ENCODE measurements at regions not wholly inside any gene's neighbourhood (a gene's known extent, or its start where the extent isn't known, plus 50 kb on each side); places are given as distances from the start of the nearest gene placed in this dataset.

DNA sequence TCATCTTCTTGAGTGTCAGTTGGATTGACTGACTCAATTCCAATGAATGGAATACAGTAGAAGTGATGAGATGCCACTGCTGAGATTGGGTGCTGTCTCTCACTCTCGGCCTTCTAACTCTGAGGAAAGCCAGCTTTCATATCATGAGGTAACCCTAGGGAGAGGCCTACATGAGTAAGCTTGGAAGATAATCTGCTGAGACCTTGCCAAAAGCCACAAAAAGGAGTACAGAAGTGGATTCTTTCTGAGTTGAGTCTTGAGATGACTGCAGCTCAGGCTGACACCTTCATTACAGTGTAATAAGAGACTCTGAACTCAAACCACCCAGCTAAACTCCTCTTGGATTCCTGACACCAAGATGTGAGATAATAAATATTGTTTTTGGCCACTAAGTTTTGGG, 537.4 kb upstream of the MAGEB18 start:
- DNase-seq (ENCODE audit: low spot score), result no peak
- in situ Hi-C loops (cut with HindIII; ENCODE audit: low sequenced_read_pairs), result no loop called here

DNA sequence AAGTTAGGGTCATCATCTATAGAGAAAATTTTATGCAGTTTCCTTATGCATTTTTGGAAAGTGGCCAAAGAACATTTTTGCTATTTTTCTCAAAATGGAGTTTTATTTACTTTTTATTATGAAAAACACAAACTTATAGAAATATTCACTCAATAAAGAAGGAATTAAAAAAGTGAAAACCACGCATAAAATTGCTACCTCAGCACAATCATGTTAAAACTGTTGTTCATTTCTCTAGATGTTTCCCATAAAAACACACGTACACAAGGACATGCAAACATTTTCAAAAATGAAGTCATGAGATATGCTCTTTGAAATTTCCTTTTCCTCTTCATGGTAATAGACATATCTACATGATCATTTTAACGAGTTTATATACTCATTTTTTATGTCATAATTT, 536.8 kb upstream of the MAGEB18 start:
- in situ Hi-C loops (cut with HindIII; ENCODE audit: low sequenced_read_pairs), result no loop called here
- no peak for DNase-seq (ENCODE audit: low spot score)

DNA sequence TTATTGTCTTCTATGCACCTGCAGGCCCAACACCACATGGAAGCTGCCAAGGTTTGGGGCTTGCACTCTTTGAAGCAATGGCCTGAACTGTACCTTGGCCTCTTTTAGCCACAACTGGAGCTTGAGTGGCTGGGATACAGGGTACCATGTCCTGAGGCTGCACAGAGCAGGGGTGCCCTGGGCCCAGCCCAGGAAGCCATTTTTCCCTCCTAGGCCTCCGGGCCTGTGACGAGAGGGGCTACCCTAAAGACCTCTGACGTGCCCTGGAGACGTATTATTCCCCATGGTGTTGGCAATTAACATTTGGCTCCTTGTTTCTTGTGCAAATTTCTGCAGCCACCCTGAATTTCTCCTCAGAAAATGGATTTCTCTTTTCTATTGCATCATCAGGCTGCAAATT, 519.9 kb upstream of the MAGEB18 start:
- no peak for DNase-seq (ENCODE audit: low spot score)
- in situ Hi-C loops (cut with HindIII; ENCODE audit: low sequenced_read_pairs), result no loop called here

DNA sequence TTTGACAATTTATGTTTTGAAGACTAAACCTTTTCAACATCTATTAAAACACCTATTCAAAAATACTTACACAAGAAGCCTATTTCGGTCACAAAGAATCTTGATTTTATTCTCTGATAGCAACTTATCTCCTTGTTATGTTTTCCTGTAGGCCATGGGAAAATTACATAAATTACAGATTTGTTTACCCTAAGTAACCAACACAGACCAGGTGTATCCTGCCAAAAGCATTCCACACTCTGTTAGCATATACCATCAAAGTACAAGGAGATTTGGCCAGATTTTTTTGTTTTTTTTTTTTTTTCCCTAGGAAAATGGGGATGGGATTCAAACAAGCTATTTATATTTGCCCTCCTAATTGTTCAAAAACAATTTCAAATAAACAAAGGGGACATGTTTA, 497.9 kb upstream of the MAGEB18 start:
- in situ Hi-C loops (cut with HindIII; ENCODE audit: low sequenced_read_pairs), result no loop called here
- DNase-seq (ENCODE audit: low spot score), result no peak

GRCh38 chrX:25646156-25646555, 492.0 kb upstream of the MAGEB18 start:
- DNase-seq (ENCODE audit: low spot score), result no peak
- in situ Hi-C loops (cut with HindIII; ENCODE audit: low sequenced_read_pairs), result no loop called here

DNA sequence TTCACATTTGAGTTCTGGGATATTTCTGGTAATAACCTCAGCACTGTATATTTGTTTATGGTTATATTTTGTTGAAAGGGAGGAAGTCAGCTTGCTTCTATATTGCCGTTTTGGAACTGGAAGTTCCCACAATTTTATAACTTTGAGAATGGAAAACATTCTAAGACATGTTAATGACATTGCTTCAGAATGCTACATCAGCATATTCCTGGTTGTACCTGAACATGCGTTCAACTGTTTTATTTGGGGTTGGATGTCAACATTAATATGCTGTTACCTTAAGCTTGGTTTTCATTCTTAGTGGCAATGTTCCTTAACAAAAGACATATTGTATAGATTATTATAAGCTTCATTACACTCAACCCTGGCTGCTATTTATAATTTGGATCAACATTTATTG, 489.4 kb upstream of the MAGEB18 start:
- DNase-seq (ENCODE audit: low spot score), result no peak
- in situ Hi-C loops (cut with HindIII; ENCODE audit: low sequenced_read_pairs), result no loop called here

DNA sequence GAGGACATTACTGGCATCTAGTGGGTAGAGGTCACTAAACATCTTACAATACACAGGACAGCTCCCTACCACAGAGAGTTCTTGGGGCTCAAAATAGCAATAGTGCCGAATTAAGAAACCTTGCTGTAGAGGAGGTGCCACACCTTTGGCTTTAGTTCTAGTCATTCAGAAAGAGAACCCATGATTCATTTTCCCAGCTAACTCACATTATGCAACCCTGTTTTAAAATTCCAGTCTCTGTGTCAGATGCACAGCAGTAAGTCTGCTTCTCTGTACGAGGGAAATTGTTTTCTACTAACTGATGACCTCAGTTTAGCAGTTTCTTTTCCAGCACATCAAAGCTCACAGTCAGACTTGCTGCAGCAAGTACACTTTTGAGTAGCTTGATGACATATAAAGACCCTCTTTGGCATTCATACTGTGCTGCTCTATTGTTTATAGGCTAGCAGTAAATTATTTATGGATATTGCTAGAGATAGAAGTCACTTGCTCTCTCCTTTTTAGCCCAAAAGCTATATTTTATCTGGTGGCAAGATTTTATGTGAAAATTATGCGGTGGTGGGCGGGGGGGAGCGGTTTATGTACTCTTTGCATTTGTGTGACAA, 487.8 kb upstream of the MAGEB18 start:
- DNase-seq (ENCODE audit: low spot score), result no peak
- in situ Hi-C loops (cut with HindIII; ENCODE audit: low sequenced_read_pairs), result no loop called here

GRCh38 chrX:25659317-25659716, 478.8 kb upstream of the MAGEB18 start:
- in situ Hi-C loops (cut with HindIII; ENCODE audit: low sequenced_read_pairs), result no loop called here
- no peak for DNase-seq (ENCODE audit: low spot score)

GRCh38 chrX:25663701-25664100, 474.4 kb upstream of the MAGEB18 start:
- in situ Hi-C loops (cut with HindIII; ENCODE audit: low sequenced_read_pairs), result no loop called here

GRCh38 chrX:25665431-25665830, 472.7 kb upstream of the MAGEB18 start:
- no peak for DNase-seq (ENCODE audit: low spot score)
- in situ Hi-C loops (cut with HindIII; ENCODE audit: low sequenced_read_pairs), result no loop called here

More at GRCh38 chrX:25663701-25664100, 474.4 kb upstream of the MAGEB18 start:
- no peak for DNase-seq (ENCODE audit: low spot score)

DNA sequence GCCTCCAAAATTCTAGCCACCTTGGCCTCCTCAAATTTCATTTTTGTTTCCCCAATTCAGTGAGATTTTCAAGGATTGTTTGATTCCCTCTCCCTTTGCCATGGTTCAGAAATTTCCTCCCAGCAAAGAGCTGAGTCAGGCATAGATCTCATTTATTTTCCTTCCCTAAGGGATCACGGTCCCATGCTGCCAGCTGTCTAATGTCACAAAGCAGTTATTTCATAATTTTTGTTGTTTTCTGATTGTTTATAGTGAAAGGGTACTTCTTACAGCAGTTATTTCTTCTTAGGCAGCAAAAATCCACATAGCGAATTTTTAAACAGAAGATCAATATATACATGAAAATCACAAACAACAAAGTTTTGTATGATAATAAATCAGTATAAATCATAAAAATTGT, 470.5 kb upstream of the MAGEB18 start:
- in situ Hi-C loops (cut with HindIII; ENCODE audit: low sequenced_read_pairs), result no loop called here
- no peak for DNase-seq (ENCODE audit: low spot score)

DNA sequence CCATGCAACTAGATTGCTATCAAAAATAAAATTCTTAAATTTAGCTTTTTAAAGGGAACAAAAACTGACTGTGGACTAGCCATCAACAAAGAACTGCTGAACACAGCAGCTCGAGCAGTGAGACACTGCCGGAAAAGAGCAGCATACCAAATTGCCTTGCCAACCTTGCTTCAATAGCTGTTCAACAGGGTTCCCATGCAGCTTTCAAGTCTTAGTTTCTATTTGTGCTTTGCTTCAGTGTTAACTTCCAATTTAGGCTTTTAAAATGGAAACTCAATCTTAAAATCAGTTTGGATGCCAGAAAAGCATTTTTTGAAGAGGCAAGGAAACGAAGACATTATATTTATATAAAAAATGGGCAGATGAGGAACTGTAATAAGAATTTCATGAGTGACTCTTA, 463.4 kb upstream of the MAGEB18 start:
- in situ Hi-C loops (cut with HindIII; ENCODE audit: low sequenced_read_pairs), result no loop called here

DNA sequence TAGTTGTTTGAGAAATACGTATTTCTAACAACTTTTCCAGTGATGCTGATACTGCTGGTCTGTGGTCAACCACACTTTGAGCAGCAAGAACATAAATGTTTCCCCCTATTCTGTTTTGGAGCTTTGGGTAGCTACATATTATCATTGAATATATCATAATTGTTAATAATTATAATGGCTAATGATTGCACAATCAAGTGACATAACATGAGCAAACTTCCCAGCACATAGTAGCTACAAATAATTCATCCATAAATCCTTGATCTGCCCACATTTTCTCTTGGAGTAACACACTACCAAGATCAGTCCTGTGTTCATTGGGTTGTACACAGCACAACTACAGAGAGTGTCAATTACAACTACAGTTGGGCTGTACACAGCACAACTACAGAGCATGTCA, 436.3 kb upstream of the MAGEB18 start:
- in situ Hi-C loops (cut with HindIII; ENCODE audit: low sequenced_read_pairs), result no loop called here
- no peak for DNase-seq (ENCODE audit: low spot score)

More for the DNA sequence above, 463.4 kb upstream of the MAGEB18 start:
- DNase-seq (ENCODE audit: low spot score), result peak; percentile 0

- no peak for DNase-seq (ENCODE audit: low spot score)
- in situ Hi-C loops (cut with HindIII; ENCODE audit: low sequenced_read_pairs), result no loop called here
These were observed 421.0 kb upstream of the MAGEB18 start for GRCh38 chrX:25717122-25717521.

DNA sequence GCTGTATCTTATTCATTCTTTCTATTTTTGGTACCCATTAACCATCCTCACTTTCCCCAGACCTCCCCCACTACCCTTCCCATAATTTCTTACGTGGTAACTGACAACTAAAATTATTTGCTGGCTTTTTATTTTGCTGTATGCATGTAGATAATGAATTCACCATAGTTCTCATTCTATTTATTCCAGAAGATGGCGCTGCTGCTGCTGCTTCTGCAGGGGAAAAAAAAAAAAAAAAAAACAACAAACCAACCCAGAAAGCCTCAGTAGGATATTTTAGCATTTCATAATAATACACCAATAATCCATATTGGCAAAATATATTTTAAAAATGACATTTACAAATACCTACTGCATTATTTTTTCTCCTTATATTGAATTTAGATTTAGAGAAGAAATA, 416.6 kb upstream of the MAGEB18 start:
- in situ Hi-C loops (cut with HindIII; ENCODE audit: low sequenced_read_pairs), result no loop called here
- peak; percentile 1 for DNase-seq (ENCODE audit: low spot score)

- in situ Hi-C loops (cut with HindIII; ENCODE audit: low sequenced_read_pairs), result no loop called here
- DNase-seq (ENCODE audit: low spot score), result no peak
These were observed 411.6 kb upstream of the MAGEB18 start for GRCh38 chrX:25726539-25726938.

DNA sequence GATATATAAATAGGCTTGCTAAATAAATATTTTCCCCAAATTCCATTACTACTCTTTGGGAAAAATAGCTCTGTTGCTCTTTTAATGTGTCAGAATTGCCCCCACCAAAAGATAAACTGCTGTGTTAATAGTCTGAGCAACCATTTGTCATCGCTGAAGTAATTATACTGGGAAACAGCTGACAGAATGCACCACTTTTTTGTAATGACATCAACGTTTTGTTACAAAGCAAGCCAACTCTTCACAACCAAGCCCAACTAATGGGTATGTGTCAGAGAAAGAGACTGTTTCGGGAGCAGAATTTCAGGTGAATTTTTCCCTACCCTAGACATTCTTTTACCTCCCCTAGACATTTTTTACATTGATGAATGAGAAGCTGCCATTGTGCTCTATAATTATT, 405.0 kb upstream of the MAGEB18 start:
- in situ Hi-C loops (cut with HindIII; ENCODE audit: low sequenced_read_pairs), result no loop called here
- DNase-seq (ENCODE audit: low spot score), result no peak

DNA sequence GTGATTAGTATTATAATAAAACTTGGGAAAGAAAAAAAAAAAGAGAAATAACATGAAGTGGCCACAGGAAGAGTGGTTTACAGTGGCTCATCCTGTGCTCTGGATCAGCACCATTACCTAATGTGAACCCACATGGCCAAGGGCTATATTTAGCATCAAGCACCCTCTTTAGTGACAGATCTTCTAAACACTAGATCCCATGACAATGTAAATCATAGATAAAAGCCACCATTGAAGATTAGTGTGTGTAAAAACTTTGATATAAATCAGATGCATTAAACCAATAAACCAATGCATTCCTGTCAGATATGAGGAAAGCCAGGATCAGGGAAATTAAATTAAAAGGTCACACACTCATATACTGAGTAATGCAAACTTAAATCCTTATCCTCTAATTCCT, 400.6 kb upstream of the MAGEB18 start:
- DNase-seq (ENCODE audit: low spot score), result no peak
- in situ Hi-C loops (cut with HindIII; ENCODE audit: low sequenced_read_pairs), result no loop called here

DNA sequence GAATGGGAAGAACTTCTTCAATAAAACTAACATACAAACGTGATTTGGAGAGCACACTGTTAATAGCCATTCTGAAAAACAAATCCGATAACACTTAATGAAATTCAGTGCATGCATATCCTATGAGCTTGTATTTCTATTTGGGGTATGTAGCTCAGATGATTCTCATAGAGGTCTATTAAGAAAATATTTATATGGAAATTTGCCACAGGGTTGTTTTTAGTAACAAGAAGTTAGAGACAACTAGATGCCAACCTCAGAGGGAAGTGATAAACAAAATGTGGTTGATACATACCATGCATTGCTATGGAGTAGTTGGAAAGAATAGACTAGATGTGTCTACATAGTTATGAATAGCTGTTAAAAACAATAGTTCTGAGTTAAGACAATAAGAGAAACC, 395.8 kb upstream of the MAGEB18 start:
- in situ Hi-C loops (cut with HindIII; ENCODE audit: low sequenced_read_pairs), result no loop called here

DNA sequence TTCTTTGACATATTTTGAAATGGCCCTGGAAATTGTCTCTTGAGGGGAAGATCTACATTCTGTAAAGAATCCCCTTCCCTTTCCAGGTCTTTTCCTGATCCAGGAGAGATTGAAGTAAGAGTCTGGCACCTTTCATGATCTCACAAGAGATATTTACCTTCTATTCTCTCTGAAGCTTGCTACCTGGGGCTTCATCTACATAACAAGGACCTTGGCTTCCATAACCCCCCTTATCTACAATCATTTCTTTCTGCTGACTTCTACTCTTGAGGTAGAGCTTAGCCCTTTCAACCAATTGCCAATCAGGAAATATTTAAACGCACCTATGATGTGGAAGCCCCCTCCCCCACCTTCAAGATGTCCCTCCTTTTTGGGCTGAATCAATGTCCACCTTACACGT, 383.7 kb upstream of the MAGEB18 start:
- in situ Hi-C loops (cut with HindIII; ENCODE audit: low sequenced_read_pairs), result no loop called here
- DNase-seq (ENCODE audit: low spot score), result no peak

More for the DNA sequence above, 395.8 kb upstream of the MAGEB18 start:
- no peak for DNase-seq (ENCODE audit: low spot score)

- in situ Hi-C loops (cut with HindIII; ENCODE audit: low sequenced_read_pairs), result no loop called here
- no peak for DNase-seq (ENCODE audit: low spot score)
These were observed 382.9 kb upstream of the MAGEB18 start for GRCh38 chrX:25755194-25755593.

DNA sequence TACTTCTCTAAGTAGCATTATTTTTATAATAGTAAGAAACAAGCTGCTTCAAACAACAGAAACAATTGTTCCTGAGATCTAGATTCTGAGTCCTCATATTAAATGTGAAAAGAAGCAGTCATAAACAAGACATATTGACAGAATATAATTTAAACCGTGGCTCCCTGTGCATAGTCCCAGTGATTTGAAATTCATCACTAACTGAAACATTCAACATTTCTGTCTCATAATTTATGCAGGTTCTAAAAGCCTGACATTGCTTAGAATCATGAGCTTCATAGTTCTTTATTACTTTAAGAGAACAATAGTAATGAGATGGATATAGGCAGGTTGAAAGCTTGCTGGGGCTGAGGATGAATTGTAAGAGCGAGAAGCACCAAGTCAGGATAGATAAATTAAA, 375.5 kb upstream of the MAGEB18 start:
- DNase-seq (ENCODE audit: low spot score), result no peak
- in situ Hi-C loops (cut with HindIII; ENCODE audit: low sequenced_read_pairs), result no loop called here

Data from G401 (cell line).